A172 (cell line): ENCODE measurements at regions not wholly inside any gene's neighbourhood (a gene's known extent, or its start where the extent isn't known, plus 50 kb on each side); places are given as distances from the start of the nearest gene placed in this dataset.
"Not testable (repeated sequence)": the region's sequence is repeated elsewhere in the genome, so short reads cannot be mapped to it uniquely, and the experiment has no call there.

Experiments used
- DNase-seq: peaks from one replicate; pipeline ENCODE4 v3.0.0-alpha.2; 2015; ENCODE audit warnings: low spot score

- DNase-seq: no peak
Observed at GRCh38 chr3:109480014-109480413, 142.7 kb upstream of the DPPA4 start.

DNA sequence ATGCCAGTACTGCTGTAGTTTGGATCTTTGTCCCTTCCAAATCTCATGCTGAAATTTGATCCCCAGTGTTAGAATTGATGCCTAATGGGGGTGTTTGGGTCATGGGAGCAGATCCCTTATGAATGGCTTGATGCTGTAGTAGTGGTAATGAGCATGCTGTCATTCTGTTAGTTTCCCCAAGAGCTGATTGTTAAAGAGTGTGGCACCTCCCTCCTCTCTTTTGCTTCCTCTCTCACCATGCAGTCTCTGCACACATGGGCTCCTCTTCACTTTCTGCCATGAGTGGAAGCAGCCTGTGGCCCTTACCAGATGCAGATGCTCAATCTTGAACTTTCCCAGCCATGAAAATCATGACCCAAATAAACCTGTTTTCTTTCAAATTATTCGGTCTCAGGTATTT, 141.3 kb upstream of the DPPA4 start:
- no peak for DNase-seq

- no peak for DNase-seq
Observed at GRCh38 chr3:109460961-109461360, 123.6 kb upstream of the DPPA4 start.

DNA sequence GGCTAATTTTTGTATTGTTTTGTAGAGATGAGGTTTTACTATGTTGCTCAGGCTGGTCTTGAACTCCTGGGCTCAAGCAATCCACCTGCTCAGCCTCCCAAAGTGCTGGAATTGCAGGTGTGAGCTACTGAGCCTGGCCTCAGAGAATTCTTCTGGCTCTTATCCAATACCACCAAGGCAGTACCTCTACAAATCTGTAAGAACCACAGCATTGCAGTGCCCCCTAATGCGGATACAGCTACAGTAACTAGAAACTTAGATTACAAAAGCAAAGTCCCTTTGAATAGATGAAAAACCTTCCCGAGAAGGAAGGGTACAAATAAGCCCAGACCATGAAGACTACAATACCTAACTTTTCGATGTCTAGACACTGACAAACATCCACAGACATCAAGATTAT, 107.9 kb upstream of the DPPA4 start:
- DNase-seq: no peak

DNA sequence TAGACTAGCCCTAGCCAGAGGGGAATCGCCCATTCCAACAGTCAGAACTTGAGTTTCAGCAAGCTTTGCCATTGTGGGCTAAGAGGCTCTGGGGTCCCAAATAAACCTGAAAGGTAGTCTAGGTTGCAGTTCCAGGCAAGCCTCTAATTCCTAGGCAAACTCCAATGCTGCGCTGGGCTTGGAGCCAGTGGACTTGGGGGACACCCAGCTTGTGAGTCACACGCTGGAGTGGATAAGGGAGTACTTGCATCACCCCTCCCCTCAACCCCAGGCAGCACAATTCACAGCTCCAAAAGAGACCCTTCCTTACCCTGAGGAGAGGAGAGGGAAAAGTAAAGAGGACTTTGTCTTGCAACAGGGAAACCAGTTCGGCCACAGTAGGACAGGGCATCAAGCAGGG, 105.2 kb upstream of the DPPA4 start:
- peak; percentile 18 for DNase-seq

- DNase-seq: no peak
Observed at GRCh38 chr3:109440353-109440752, 103.0 kb upstream of the DPPA4 start.

GRCh38 chr3:109432833-109433232, 95.5 kb upstream of the DPPA4 start:
- DNase-seq: no peak

DNA sequence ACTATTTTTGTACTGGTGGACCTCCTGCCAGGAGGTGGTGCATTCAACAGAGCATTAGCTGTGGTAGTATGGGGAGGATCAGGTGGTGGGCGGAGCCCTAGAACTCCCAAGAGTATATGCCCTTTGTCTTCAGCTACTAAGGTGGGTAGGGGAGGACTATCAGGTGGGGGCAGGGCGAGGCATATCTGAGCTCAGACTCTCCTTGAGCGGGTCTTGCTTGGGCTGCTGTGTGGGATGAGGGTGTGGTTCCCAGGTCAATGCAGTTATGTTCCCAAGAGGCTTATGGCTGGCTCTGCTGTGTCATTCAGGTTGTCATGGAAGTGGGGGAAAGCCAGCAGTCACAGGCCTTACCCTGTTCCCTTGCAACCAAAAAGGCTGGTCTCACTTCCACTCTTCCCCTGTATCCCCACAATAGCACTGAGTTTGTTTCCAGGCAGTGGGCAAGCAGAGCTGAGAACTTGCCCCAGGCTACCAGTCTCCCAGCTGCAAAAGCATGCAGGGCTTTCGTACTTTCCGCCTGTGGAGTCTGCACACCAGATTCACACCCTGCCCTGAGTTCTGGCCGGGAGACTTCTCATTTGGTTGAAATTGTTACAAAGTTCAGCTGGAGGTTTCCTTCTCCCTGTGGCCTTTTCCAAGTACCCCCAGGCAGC, 93.7 kb upstream of the DPPA4 start:
- DNase-seq: no peak

GRCh38 chr3:109413049-109413448, 75.7 kb upstream of the DPPA4 start:
- peak; percentile 66 for DNase-seq

DNA sequence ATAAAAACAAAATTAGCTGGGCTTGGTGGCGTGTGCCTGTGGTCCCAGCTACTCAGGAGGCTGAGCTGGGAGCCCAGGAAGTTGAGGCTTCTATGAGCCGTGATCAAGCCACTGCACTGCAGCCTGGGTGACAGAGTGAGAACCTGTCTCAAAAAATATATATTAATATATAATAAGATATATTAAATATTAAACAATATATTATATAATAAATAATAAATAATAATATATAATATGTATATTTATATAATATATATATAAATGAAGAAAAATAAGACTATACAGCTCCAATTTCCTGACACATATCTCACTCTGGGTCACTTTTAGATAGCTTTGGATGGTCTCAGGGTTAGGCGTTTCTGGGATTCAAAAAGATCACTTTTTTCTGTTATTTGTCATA, 74.2 kb upstream of the DPPA4 start:
- DNase-seq: no peak

DNA sequence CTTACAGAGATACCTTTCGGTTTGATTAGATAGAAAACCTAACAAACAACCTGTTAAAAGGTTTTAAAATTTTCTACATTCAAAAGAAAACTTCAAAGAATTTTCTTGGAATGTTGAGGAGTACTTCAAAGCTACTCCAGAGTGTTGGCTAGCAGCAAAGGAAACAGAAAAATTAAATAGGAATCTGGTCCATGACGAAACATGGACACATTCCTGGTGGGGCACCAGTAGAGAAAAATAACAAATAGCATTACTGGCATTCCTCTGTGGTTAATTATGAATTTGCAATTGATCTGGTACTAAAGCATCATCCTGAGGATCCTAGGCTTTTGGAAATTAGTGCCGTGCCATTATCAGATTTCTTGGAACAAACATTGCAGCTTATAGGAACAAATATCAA, 59.5 kb upstream of the DPPA4 start:
- DNase-seq: peak; percentile 17

- not testable (repeated sequence) for DNase-seq
Observed at GRCh38 chr3:109393728-109394127, 56.4 kb upstream of the DPPA4 start.

GRCh38 chr3:109392293-109392692, 54.9 kb upstream of the DPPA4 start:
- no peak for DNase-seq

DNA sequence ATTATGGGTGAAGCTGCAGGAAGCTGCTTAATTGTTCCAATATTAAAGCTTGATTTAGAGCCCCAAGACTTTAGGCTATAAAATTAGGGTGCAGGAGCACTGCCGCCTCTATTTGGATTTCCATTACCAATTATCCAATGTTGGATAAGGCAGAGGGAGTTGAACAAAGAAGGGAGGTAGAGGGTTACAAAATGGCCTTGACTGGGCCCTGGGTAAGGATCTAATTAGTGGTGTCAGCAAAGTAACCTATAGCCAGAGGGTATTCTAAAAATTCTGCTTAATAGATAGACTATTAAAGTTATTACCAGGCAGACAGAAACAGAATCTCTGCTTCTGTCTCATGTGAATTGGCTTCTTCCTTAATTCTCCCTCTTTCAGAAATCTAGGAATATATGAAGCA, 50.3 kb upstream of the DPPA4 start:
- no peak for DNase-seq

DNA sequence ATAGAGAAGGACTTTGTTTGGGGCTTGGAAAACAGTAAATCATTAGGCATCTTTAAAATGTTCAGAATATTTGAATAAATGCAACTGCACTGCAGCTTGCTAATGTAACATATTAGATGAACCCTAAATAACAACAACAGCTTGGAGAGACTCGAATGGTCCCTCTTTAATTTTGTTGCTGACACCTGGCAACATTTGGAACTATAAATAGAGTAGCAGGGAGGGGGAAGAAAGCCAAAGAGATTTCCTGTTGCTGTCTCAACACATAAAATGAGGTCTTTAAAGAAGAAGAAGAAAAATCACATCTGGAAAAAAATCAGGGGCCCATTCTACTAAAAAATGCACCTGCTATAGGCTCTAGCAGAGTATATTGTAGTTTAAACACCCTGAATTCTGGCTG, 49.9 kb upstream of the DPPA4 start:
- no peak for DNase-seq
